ENCODE measurements at regions not wholly inside any gene's neighbourhood (a gene's known extent, or its start where the extent isn't known, plus 50 kb on each side); places are given as distances from the start of the nearest gene placed in this dataset.
A peak's percentile ranks its signal among the peaks of the same experiment; 100 is the strongest.

DNA sequence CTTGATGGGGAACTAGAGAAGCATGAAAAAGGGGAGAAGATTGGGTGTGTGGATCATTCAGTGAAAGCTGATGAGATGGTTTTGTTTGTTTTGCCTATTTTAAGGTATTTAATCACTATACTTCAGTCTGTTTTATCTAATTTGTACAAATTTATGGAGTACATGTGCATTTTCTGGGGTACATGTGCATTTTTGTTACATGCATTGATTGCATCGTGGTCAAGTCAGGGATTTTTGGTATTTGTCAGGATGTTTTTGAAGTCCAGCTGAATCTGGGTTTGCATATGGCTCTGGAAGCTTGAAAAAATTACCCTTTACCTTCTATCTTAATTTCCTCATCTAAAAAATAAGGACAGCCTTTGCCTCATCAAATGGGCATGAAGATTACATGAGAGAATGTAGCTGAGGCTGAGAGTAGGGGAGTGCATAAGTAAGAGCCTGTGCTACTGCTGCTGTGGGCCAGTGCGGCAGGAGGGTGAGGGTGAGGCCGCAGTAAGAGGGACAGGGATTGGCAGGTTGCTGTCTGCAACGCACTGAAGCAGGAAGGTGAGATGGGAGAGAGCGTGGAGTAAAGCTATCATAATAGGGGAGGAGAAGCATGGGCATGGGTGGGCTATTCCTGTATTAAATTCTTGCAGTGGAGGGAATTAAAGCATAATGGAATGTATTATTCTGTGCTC is 139.8 kb downstream of the NPR3 start:
- H3K27ac ChIP-seq: no peak overlapping the region
- H3K36me3 ChIP-seq: no peaks in the 10 kb centered on the region
- H3K27me3 ChIP-seq: no peaks in the 10 kb centered on the region
- TF ChIP-seq, protein P1, sequence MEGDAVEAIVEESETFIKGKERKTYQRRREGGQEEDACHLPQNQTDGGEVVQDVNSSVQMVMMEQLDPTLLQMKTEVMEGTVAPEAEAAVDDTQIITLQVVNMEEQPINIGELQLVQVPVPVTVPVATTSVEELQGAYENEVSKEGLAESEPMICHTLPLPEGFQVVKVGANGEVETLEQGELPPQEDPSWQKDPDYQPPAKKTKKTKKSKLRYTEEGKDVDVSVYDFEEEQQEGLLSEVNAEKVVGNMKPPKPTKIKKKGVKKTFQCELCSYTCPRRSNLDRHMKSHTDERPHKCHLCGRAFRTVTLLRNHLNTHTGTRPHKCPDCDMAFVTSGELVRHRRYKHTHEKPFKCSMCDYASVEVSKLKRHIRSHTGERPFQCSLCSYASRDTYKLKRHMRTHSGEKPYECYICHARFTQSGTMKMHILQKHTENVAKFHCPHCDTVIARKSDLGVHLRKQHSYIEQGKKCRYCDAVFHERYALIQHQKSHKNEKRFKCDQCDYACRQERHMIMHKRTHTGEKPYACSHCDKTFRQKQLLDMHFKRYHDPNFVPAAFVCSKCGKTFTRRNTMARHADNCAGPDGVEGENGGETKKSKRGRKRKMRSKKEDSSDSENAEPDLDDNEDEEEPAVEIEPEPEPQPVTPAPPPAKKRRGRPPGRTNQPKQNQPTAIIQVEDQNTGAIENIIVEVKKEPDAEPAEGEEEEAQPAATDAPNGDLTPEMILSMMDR (IDR thresholded peaks at IDR 0.05): no peak
- TF ChIP-seq POLR2A (IDR thresholded peaks at IDR 0.05): no peak
- TF ChIP-seq EP300 (IDR thresholded peaks at IDR 0.05): no peak
- no peak for TF ChIP-seq POLR2AphosphoS5 (IDR thresholded peaks at IDR 0.05)
- peaks cover 0 to 8% (median 4%) of the 10 kb centered on the region in 4 donors for H3K4me1 ChIP-seq
- DNase-seq (no peak), ATAC-seq (ENCODE audit: low FRiP score in 2 of 2) (no peak)
- no peaks in the 10 kb centered on the region for H3K9me3 ChIP-seq
- WGBS, 2 donors: 90 to 95% methylated on average over 5 of the region's 5 CpGs
- no peak overlapping the region for H3K4me3 ChIP-seq

DNA sequence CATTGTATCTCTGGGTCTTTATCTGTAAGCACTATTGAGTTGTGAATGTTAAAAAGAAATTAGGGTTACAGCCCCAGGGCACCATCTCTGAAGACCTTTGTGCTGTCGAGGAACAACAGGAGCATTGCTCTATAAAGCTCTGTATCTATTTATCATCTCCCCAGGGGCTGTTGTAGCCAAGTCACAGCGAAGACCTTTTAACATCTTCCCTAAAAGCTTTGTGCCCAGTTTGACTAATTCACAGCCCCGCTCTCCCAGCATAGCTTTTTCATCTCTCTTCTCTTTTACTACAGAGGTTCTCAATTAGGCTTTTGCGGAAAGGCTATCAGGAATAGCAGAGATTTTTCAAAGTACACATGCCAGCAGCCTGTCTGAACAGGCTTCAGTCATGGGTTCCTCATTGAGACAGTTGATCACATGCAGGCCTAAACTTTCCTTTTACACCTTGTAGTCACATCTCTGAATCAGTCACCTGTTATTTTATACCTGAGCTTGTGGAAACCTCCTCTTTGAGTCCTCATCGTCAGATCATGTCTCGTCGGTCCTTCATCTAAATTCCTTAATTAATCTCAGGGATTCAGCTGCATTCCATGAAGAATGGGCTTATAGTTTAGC is 140.5 kb downstream of the NPR3 start:
- TF ChIP-seq, protein P1 (IDR thresholded peaks at IDR 0.05): no peak
- TF ChIP-seq POLR2AphosphoS5 (IDR thresholded peaks at IDR 0.05): no peak
- TF ChIP-seq POLR2A (IDR thresholded peaks at IDR 0.05): no peak
- TF ChIP-seq EP300 (IDR thresholded peaks at IDR 0.05): no peak
- WGBS, 2 donors: 87 to 90% methylated on average over 7 of the region's 7 CpGs
- H3K27me3 ChIP-seq: no peaks in the 10 kb centered on the region
- no peak for DNase-seq
- peaks cover 0 to 8% (median 4%) of the 10 kb centered on the region in 4 donors for H3K4me1 ChIP-seq
- no peak overlapping the region for H3K27ac ChIP-seq
- no peaks in the 10 kb centered on the region for H3K9me3 ChIP-seq
- H3K36me3 ChIP-seq: no peaks in the 10 kb centered on the region
- no peak overlapping the region for H3K4me3 ChIP-seq
- no peak for ATAC-seq (ENCODE audit: low FRiP score in 2 of 2)

DNA sequence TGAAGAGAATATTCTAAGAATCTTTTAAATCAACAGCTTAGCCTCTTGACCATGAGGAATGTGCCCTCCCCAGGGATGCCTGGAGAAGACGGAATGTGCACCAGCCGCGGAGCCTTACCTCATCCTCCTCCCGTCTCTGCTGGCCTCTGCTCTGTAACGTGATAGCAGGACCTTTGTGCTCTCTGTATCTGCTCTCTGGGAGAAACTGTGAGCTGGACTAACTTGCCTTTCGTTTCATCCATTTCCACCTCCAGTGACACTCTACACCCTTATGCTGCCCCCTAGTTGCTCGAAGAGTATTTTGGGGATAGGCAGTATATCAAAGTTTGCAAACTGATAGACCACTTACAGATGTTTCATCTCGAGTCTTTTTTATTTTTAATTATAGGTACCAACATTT is 141.4 kb downstream of the NPR3 start:
- Histone ChIP-seq H3K36me3 (no peaks in the 10 kb centered on the region), H3K27ac (no peak overlapping the region), H3K27me3 (no peaks in the 10 kb centered on the region), H3K4me1 (peaks cover 0 to 8% (median 4%) of the 10 kb centered on the region in 4 donors), H3K9me3 (peaks cover 0 to 2% (median 0%) of the 10 kb centered on the region in 4 donors), H3K4me3 (no peak overlapping the region)
- DNase-seq (no peak), ATAC-seq (ENCODE audit: low FRiP score in 2 of 2) (peak; percentile 55 to 86)
- WGBS, 2 donors: 11 to 12% methylated on average over 8 of the region's 8 CpGs
- no peak for TF ChIP-seq POLR2AphosphoS5 (IDR thresholded peaks at IDR 0.05)
- TF ChIP-seq, protein P1 (IDR thresholded peaks at IDR 0.05): peak in 5 of 6 experiments; percentile 14 to 40 (median 32)

DNA sequence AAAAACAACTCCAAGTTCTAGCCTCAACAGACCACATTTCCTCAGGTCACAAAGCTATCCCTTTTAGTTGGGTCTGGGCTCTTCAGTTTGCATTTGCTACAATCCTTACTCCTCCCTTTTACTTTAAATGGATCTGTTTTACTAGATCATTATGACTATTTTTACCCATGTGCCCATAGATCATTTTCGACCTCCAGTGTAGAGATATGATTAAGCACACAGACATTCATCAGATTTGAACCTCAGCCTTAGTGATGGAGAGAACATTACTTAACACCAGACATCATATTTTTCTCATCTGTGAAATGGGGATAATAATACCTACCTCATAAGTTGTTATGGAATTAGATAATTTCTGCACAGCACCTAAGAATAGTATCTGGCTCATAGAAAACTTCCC is 141.9 kb downstream of the NPR3 start:
- Histone ChIP-seq H3K9me3 (peaks cover 0 to 4% (median 0%) of the 10 kb centered on the region in 4 donors), H3K27ac (no peak overlapping the region), H3K4me1 (peaks cover 0 to 8% (median 4%) of the 10 kb centered on the region in 4 donors), H3K27me3 (no peaks in the 10 kb centered on the region), H3K36me3 (no peaks in the 10 kb centered on the region), H3K4me3 (no peak overlapping the region)
- TF ChIP-seq, protein P1 (IDR thresholded peaks at IDR 0.05): no peak
- TF ChIP-seq POLR2AphosphoS5 (IDR thresholded peaks at IDR 0.05): no peak
- ATAC-seq (ENCODE audit: low FRiP score in 2 of 2): no peak
- WGBS, 2 donors: 65 to 70% methylated on average over 1 of the region's 1 CpG
- no peak for DNase-seq

DNA sequence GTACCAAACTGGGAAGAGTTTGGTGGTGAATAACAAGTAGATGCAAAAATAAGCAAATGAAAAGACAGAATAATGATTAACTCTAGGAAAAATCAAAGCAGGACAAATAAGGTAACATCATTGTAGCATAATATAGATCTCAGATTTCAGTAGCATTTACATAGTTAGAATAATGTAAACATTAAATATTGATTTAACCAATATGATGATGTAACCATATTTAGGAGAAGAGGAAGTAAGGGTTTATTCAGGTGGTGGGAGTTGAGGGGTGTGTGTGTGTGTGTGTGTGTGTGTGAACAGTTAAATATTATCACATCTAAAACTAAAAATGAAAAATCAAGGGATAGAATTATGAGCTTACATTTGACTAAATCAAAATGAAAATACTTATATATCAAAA is 143.4 kb downstream of the NPR3 start:
- TF ChIP-seq, protein P1 (IDR thresholded peaks at IDR 0.05): no peak
- TF ChIP-seq POLR2AphosphoS5 (IDR thresholded peaks at IDR 0.05) (no peak), EP300 (IDR thresholded peaks at IDR 0.05) (no peak), POLR2A (IDR thresholded peaks at IDR 0.05) (no peak)
- Histone ChIP-seq H3K9me3 (peaks cover 4 to 7% (median 6%) of the 10 kb centered on the region in 4 donors), H3K4me1 (peaks cover 0 to 8% (median 4%) of the 10 kb centered on the region in 4 donors), H3K36me3 (no peaks in the 10 kb centered on the region), H3K27ac (no peak overlapping the region), H3K27me3 (no peaks in the 10 kb centered on the region), H3K4me3 (no peak overlapping the region)
- ATAC-seq (ENCODE audit: low FRiP score in 2 of 2) (no peak), DNase-seq (no peak)
